D721Med (cell line): ENCODE measurements at regions not wholly inside any gene's neighbourhood (a gene's known extent, or its start where the extent isn't known, plus 50 kb on each side); places are given as distances from the start of the nearest gene placed in this dataset.

ENCODE experiments used
- DNase-seq: peaks from one replicate; pipeline ENCODE4 v3.0.0; 2011; ENCODE audit warnings: low spot score; ENCODE audit not compliant: insufficient read length
- FAIRE-seq: peaks from 2 replicates; lab custom pipeline; 2011; peaks lifted over from hg19 to GRCh38; lab: Jason Lieb, UNC
- CTCF ChIP-seq: IDR thresholded peaks from 2 replicates; pipeline ENCODE4 v1.5.1; 2012; ENCODE audit warnings: mild to moderate bottlenecking, control low read depth; ENCODE audit not compliant: insufficient read depth; ENCODE audit errors: missing control alignments

- DNase-seq (no peak), FAIRE-seq (no peak)
These were observed 296.0 kb downstream of the PCNX1 start for GRCh38 chr14:71203306-71203705.

DNA sequence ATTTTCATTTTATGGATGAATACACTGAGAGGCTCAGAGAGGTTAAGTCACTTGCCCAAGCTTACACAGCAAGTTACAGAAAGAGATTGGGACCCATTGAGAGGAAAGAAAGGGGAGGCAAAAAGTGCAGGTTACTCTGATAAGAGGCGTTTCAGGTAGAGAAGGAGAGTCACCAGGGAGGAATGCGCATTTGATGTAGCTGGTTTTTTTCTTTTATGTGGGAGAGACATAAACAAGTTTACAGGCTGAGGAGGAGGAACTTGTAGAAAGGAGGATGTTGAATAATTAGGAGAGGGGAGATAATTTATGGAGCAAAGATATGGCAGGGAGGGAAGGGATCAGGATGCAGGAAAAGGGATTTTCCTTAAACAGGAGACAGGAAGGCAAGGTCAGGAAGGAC, 297.0 kb downstream of the PCNX1 start:
- TF ChIP-seq CTCF = no peak
- FAIRE-seq (no peak), DNase-seq (no peak)

More at GRCh38 chr14:71203306-71203705, 296.0 kb downstream of the PCNX1 start:
- no peak for TF ChIP-seq CTCF

DNA sequence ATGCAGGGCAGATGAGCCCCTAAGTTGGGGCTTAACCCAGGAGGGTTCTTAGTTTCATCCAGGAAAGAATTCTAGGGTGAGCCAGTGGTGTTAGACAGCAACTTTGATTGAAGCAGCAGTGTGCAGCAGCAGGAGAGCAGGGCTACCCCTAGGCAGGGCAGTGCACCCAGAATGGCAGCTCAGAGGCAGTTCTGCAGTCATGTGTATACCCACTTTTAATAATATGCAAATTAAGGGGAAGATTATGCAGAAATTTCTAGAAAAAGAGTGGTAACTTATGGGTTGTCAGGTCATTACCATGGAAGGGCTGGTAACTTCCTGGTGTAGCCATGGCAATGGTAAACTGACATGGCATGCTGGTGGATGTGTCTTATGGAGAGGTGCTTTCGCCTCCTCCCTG, 297.5 kb downstream of the PCNX1 start:
- DNase-seq = no peak
- no peak for FAIRE-seq
- no peak for TF ChIP-seq CTCF

GRCh38 chr14:71206123-71206522, 298.9 kb downstream of the PCNX1 start:
- FAIRE-seq (no peak), DNase-seq (no peak)
- TF ChIP-seq CTCF = no peak

GRCh38 chr14:71206766-71207371, 299.6 kb downstream of the PCNX1 start:
- no peak for TF ChIP-seq CTCF
- DNase-seq (no peak), FAIRE-seq (no peak)

GRCh38 chr14:71208702-71209357, 301.6 kb downstream of the PCNX1 start:
- FAIRE-seq = no peak
- no peak for TF ChIP-seq CTCF
- DNase-seq = no peak

GRCh38 chr14:71209888-71210287, 302.6 kb downstream of the PCNX1 start:
- TF ChIP-seq CTCF = no peak
- DNase-seq = no peak
- FAIRE-seq = no peak
